HepG2 (cell line): ENCODE measurements at regions not wholly inside any gene's neighbourhood (a gene's known extent, or its start where the extent isn't known, plus 50 kb on each side); places are given as distances from the start of the nearest gene placed in this dataset.

Experiments used
- AGO1 ChIP-seq: fragments of 200-400 bp; formaldehyde crosslinking; IDR thresholded peaks from 2 replicates; pipeline ENCODE4 v1.6.1; 2017; ENCODE audit warnings: mild to moderate bottlenecking, low read depth, low read length, moderate library complexity; ENCODE audit not compliant: poor library complexity, severe bottlenecking
- CBX2 ChIP-seq, 2 experiments: fragments of 200-600 bp in 1 of 2; sonication (generic); formaldehyde crosslinking in 1 of 2; IDR thresholded peaks; 2 replicates each; pipeline versions ENCODE4 v1.7.0 to v1.8.1; 2018 to 2022; ENCODE audit warnings: low read depth in 2 of 2, low read length in 1 of 2, mild to moderate bottlenecking in 1 of 2, missing genetic modification reagents in 1 of 2
- ETV5 ChIP-seq: IDR thresholded peaks from 2 replicates; pipeline ENCODE4 v1.6.1; 2018; ENCODE audit warnings: missing biosample characterization, missing genetic modification reagents, inconsistent platforms, borderline replicate concordance
- HNRNPLL ChIP-seq: fragments of 200-400 bp; formaldehyde crosslinking; IDR thresholded peaks from 2 replicates; pipeline ENCODE4 v1.6.1; 2017; ENCODE audit warnings: mild to moderate bottlenecking, low read depth, low read length; ENCODE audit not compliant: poor library complexity, severe bottlenecking
- HOXA3 ChIP-seq: sonication (generic); formaldehyde crosslinking; IDR thresholded peaks from 2 replicates; pipeline ENCODE4 v1.5.0; 2020; ENCODE audit warnings: missing genetic modification reagents
- HOXA5 ChIP-seq: sonication (generic); formaldehyde crosslinking; IDR thresholded peaks from 2 replicates; pipeline ENCODE4 v1.4.0; 2020; ENCODE audit warnings: missing genetic modification reagents
- IRF2 ChIP-seq: IDR thresholded peaks from 2 replicates; pipeline ENCODE4 v1.6.1; 2018; ENCODE audit warnings: missing genetic modification reagents, missing compliant biosample characterization
- MTF2 ChIP-seq: sonication (generic); formaldehyde crosslinking; IDR thresholded peaks from 2 replicates; pipeline ENCODE4 v1.5.0; 2020; ENCODE audit warnings: missing genetic modification reagents, borderline replicate concordance
- NFYB ChIP-seq: sonication (generic); formaldehyde crosslinking; IDR thresholded peaks from 2 replicates; pipeline ENCODE4 v1.4.0; 2020; ENCODE audit warnings: missing genetic modification reagents
- ONECUT2 ChIP-seq: sonication (generic); formaldehyde crosslinking; IDR thresholded peaks from 2 replicates; pipeline ENCODE4 v1.4.0; 2020; ENCODE audit warnings: missing genetic modification reagents
- PRDM10 ChIP-seq: sonication (generic); formaldehyde crosslinking; IDR thresholded peaks from 2 replicates; pipeline ENCODE4 v1.4.0; 2020; ENCODE audit warnings: low read depth, missing genetic modification reagents
- RBM39 ChIP-seq: fragments of 200-400 bp; formaldehyde crosslinking; IDR thresholded peaks from one replicate; pipeline ENCODE4 v1.6.1; 2018; ENCODE audit warnings: antibody characterized with exemption, mild to moderate bottlenecking, low read depth, low read length; ENCODE audit not compliant: poor library complexity, severe bottlenecking
- RXRB ChIP-seq: IDR thresholded peaks from 2 replicates; pipeline ENCODE4 v1.6.1; 2016; ENCODE audit warnings: borderline replicate concordance, missing genetic modification reagents, missing compliant biosample characterization
- SNAPC5 ChIP-seq: sonication (generic); formaldehyde crosslinking; IDR thresholded peaks from 2 replicates; pipeline ENCODE4 v1.8.1; 2023; ENCODE audit warnings: mild to moderate bottlenecking, missing genetic modification reagents, borderline replicate concordance
- SP1 ChIP-seq, 2 experiments: fragments of 450-650 bp in 1 of 2; sonication (generic) in 1 of 2; formaldehyde crosslinking in 1 of 2; IDR thresholded peaks; 2 replicates each; pipeline versions ENCODE4 v1.4.0 to v1.6.1; 2016 to 2020; ENCODE audit warnings: missing genetic modification reagents in 1 of 2
- SRSF4 ChIP-seq: fragments of 200-400 bp; formaldehyde crosslinking; IDR thresholded peaks from one replicate; pipeline ENCODE4 v1.6.1; 2018; ENCODE audit warnings: mild to moderate bottlenecking, low read depth, low read length, moderate library complexity; ENCODE audit not compliant: poor library complexity, severe bottlenecking
- ZC3H4 ChIP-seq: sonication (generic); formaldehyde crosslinking; IDR thresholded peaks from 2 replicates; pipeline ENCODE4 v1.4.0; 2020; ENCODE audit warnings: missing genetic modification reagents, borderline replicate concordance
- ZNF234 ChIP-seq: sonication (generic); formaldehyde crosslinking; conservative IDR thresholded peaks from 2 replicates; pipeline ENCODE4 v1.5.1; 2020; ENCODE audit warnings: mild to moderate bottlenecking, missing genetic modification reagents
- ZNF274 ChIP-seq: sonication (generic); formaldehyde crosslinking; IDR thresholded peaks from 2 replicates; pipeline ENCODE4 v1.5.1; 2020; ENCODE audit warnings: mild to moderate bottlenecking, missing genetic modification reagents
- ZNF580 ChIP-seq: IDR thresholded peaks from 2 replicates; pipeline ENCODE4 v1.6.1; 2016; ENCODE audit warnings: low read depth, borderline replicate concordance
- ZNF607 ChIP-seq: sonication (generic); formaldehyde crosslinking; IDR thresholded peaks from 2 replicates; pipeline ENCODE4 v1.5.1; 2020; ENCODE audit warnings: missing genetic modification reagents, mild to moderate bottlenecking, borderline replicate concordance
- ZNF644 ChIP-seq: IDR thresholded peaks from 2 replicates; pipeline ENCODE4 v1.6.1; 2016; ENCODE audit warnings: low read depth
- ZNF672 ChIP-seq: sonication (generic); formaldehyde crosslinking; IDR thresholded peaks from 2 replicates; pipeline ENCODE4 v1.8.1; 2022; ENCODE audit warnings: missing genetic modification reagents
- ZNF691 ChIP-seq: sonication (generic); formaldehyde crosslinking; IDR thresholded peaks from 2 replicates; pipeline ENCODE4 v1.4.0; 2020; ENCODE audit warnings: missing genetic modification reagents, low read depth, mild to moderate bottlenecking, borderline replicate concordance
- ZNF777 ChIP-seq: sonication (generic); formaldehyde crosslinking; IDR thresholded peaks from 2 replicates; pipeline ENCODE4 v1.4.0; 2020; ENCODE audit warnings: missing genetic modification reagents
- ZNF782 ChIP-seq: sonication (generic); formaldehyde crosslinking; IDR thresholded peaks from 2 replicates; pipeline ENCODE4 v1.4.0; 2020; ENCODE audit warnings: missing genetic modification reagents, mild to moderate bottlenecking, borderline replicate concordance

- peak; percentile 50; the same call in 1 of the 2 replicates for TF ChIP-seq ZNF580 (CRISPR knock-in tag)
- peak; percentile 70; the same call in 1 of the 2 replicates for TF ChIP-seq HOXA3
- 0 out of 2 replicates have a peak, but pooled peaks have one; percentile 13 for TF ChIP-seq ZNF274
- no peak for TF ChIP-seq ZC3H4 (CRISPR knock-in tag)
- no peak for TF ChIP-seq ONECUT2 (CRISPR knock-in tag)
- TF ChIP-seq ETV5 (CRISPR knock-in tag): no peak; the same call in 1 of the 2 replicates
- no peak for TF ChIP-seq HNRNPLL
- no peak for TF ChIP-seq SP1 (IDR thresholded peaks at IDR 0.05)
- TF ChIP-seq SP1 (CRISPR knock-in tag; IDR thresholded peaks at IDR 0.05): peak; percentile 49; the same call in 1 of the 2 replicates
- TF ChIP-seq PRDM10 (CRISPR knock-in tag): no peak
- no peak for TF ChIP-seq SRSF4
- TF ChIP-seq ZNF234: no peak
- TF ChIP-seq ZNF672 (CRISPR knock-in tag): no peak
- no peak for TF ChIP-seq ZNF691 (CRISPR knock-in tag)
- peak; percentile 77 for TF ChIP-seq RXRB (CRISPR knock-in tag)
- TF ChIP-seq ZNF607 (CRISPR knock-in tag): peak; percentile 52; the same call in 1 of the 2 replicates
- no peak for TF ChIP-seq CBX2 (IDR thresholded peaks at IDR 0.05; ENCODE audit: low read depth, low read length)
- no peak for TF ChIP-seq CBX2 (CRISPR knock-in tag; IDR thresholded peaks at IDR 0.05; ENCODE audit: low read depth)
- TF ChIP-seq MTF2 (CRISPR knock-in tag): no peak
- TF ChIP-seq AGO1: no peak
- TF ChIP-seq ZNF782 (CRISPR knock-in tag): no peak
- no peak for TF ChIP-seq ZNF777 (CRISPR knock-in tag)
- TF ChIP-seq RBM39: no peak
- TF ChIP-seq ZNF644 (CRISPR knock-in tag): no peak
- TF ChIP-seq HOXA5 (CRISPR knock-in tag): no peak
- TF ChIP-seq IRF2 (CRISPR knock-in tag): no peak
- no peak for TF ChIP-seq SNAPC5 (CRISPR knock-in tag)
- TF ChIP-seq NFYB (CRISPR knock-in tag): no peak
Measured at GRCh38 chr6:167238146-167238693, 52.9 kb upstream of the UNC93A start (continued).
